H9 (cell line): ENCODE measurements at regions not wholly inside any gene's neighbourhood (a gene's known extent, or its start where the extent isn't known, plus 50 kb on each side); places are given as distances from the start of the nearest gene placed in this dataset.

Source experiments
- DNase-seq: peaks from one replicate; pipeline ENCODE4 v3.0.0-alpha.2; 2017
- H2AFZ ChIP-seq: one replicate; pipeline ENCODE4 v1.6.1; 2013; ENCODE audit warnings: mild to moderate bottlenecking, low read length, control low read depth, moderate library complexity
- H2AK5ac ChIP-seq: 2 replicates; pipeline ENCODE4 v1.6.1; 2013; ENCODE audit warnings: low read length, control low read depth, mixed read lengths; ENCODE audit not compliant: insufficient read length
- H2BK120ac ChIP-seq: one replicate; pipeline ENCODE4 v1.6.1; 2013; ENCODE audit warnings: low read depth, mild to moderate bottlenecking, low read length, control low read depth, inconsistent platforms; ENCODE audit not compliant: poor library complexity, severe bottlenecking
- H2BK12ac ChIP-seq: 2 replicates; pipeline ENCODE4 v1.6.1; 2013; ENCODE audit warnings: low read length, control low read depth, mixed read lengths, low read depth; ENCODE audit not compliant: insufficient read length
- H2BK15ac ChIP-seq: 2 replicates; pipeline ENCODE4 v1.6.1; 2013; ENCODE audit warnings: low read depth, low read length, control low read depth
- H2BK20ac ChIP-seq: one replicate; pipeline ENCODE4 v1.6.1; 2013; ENCODE audit warnings: low read depth, mild to moderate bottlenecking, low read length, control low read depth, inconsistent platforms; ENCODE audit not compliant: poor library complexity, severe bottlenecking
- H2BK5ac ChIP-seq: 2 replicates; pipeline ENCODE4 v1.6.1; 2013; ENCODE audit warnings: low read length, control low read depth, mixed read lengths; ENCODE audit not compliant: insufficient read length
- H3K14ac ChIP-seq: 2 replicates; pipeline ENCODE4 v1.6.1; 2013; ENCODE audit warnings: low read length, control low read depth; ENCODE audit not compliant: insufficient read depth
- H3K18ac ChIP-seq: 2 replicates; pipeline ENCODE4 v1.6.1; 2013; ENCODE audit warnings: low read depth, mild to moderate bottlenecking, mixed read lengths, low read length, control low read depth; ENCODE audit not compliant: insufficient read length
- H3K23ac ChIP-seq: 2 replicates; pipeline ENCODE4 v1.6.1; 2013; ENCODE audit warnings: low read length, control low read depth, mixed read lengths, low read depth; ENCODE audit not compliant: insufficient read length
- H3K23me2 ChIP-seq: 2 replicates; pipeline ENCODE4 v1.6.1; 2013; ENCODE audit warnings: low read depth, mild to moderate bottlenecking, mixed read lengths, low read length, control low read depth; ENCODE audit not compliant: insufficient read length, poor library complexity, severe bottlenecking
- H3K27ac ChIP-seq: 2 replicates; pipeline ENCODE4 v1.5.1; 2013; ENCODE audit warnings: low read length, control low read depth, mixed read lengths, low read depth; ENCODE audit not compliant: insufficient read length
- H3K27me3 ChIP-seq: 2 replicates; pipeline ENCODE4 v1.6.1; 2013; ENCODE audit warnings: low read length, control low read depth, inconsistent platforms; ENCODE audit not compliant: insufficient read depth
- H3K4ac ChIP-seq: 2 replicates; pipeline ENCODE4 v1.6.1; 2013; ENCODE audit warnings: low read depth, mild to moderate bottlenecking, control low read depth, inconsistent platforms, low read length, moderate library complexity
- H3K4me1 ChIP-seq: 2 replicates; pipeline ENCODE4 v1.6.1; 2013; ENCODE audit warnings: low read length, control low read depth, inconsistent platforms; ENCODE audit not compliant: insufficient read depth
- H3K4me2 ChIP-seq: 2 replicates; pipeline ENCODE4 v1.6.1; 2013; ENCODE audit warnings: low read length, control low read depth, mixed read lengths; ENCODE audit not compliant: insufficient read length, insufficient read depth
- H3K56ac ChIP-seq: 2 replicates; pipeline ENCODE4 v1.6.1; 2013; ENCODE audit warnings: low read depth, mild to moderate bottlenecking, mixed read lengths, low read length, control low read depth; ENCODE audit not compliant: insufficient read length
- H3K79me1 ChIP-seq: 2 replicates; pipeline ENCODE4 v1.6.1; 2013; ENCODE audit warnings: low read depth, mild to moderate bottlenecking, moderate library complexity, low read length, control low read depth, inconsistent platforms; ENCODE audit not compliant: insufficient read depth, poor library complexity, severe bottlenecking
- H3K79me2 ChIP-seq: 2 replicates; pipeline ENCODE4 v1.6.1; 2013; ENCODE audit warnings: low read length, control low read depth, inconsistent platforms; ENCODE audit not compliant: insufficient read depth
- H3K9ac ChIP-seq: 2 replicates; pipeline ENCODE4 v1.6.1; 2013; ENCODE audit warnings: low read length, control low read depth, mixed read lengths; ENCODE audit not compliant: insufficient read length; ENCODE audit errors: extremely low read depth
- H3K9me3 ChIP-seq: one replicate; pipeline ENCODE4 v1.6.1; 2013; ENCODE audit warnings: low read depth, low read length, inconsistent platforms; ENCODE audit not compliant: control insufficient read depth
- H3T11ph ChIP-seq: one replicate; pipeline ENCODE4 v1.6.1; 2013; ENCODE audit warnings: mild to moderate bottlenecking, low read length, control low read depth, inconsistent platforms
- H4K20me1 ChIP-seq: one replicate; pipeline ENCODE4 v1.6.1; 2013; ENCODE audit not compliant: control insufficient read depth, insufficient read length, insufficient read depth
- H4K5ac ChIP-seq: 2 replicates; pipeline ENCODE4 v1.6.1; 2013; ENCODE audit warnings: low read depth, mild to moderate bottlenecking, mixed read lengths, low read length, control low read depth; ENCODE audit not compliant: insufficient read length
- H4K8ac ChIP-seq: replicated peaks from 2 replicates; pipeline ENCODE4 v1.6.1; 2013; ENCODE audit warnings: low read length, control low read depth, mixed read lengths, low read depth; ENCODE audit not compliant: insufficient read length
- H4K91ac ChIP-seq: 2 replicates; pipeline ENCODE4 v1.6.1; 2013; ENCODE audit warnings: low read depth, mild to moderate bottlenecking, moderate library complexity, mixed read lengths, low read length, control low read depth; ENCODE audit not compliant: insufficient read length
- H3K27ac Mint-ChIP-seq, 3 experiments: 2 replicates in 2 of 3; 3 replicates in 1 of 3; pipeline ENCODE4 v1.8.0; 2020 to 2021; ENCODE audit warnings: mixed read lengths in 3 of 3, mild to moderate bottlenecking in 1 of 3, moderate library complexity in 1 of 3
- H3K27me3 Mint-ChIP-seq: 2 replicates; pipeline ENCODE4 v1.8.0; 2021; ENCODE audit warnings: low read depth, mild to moderate bottlenecking, moderate library complexity, mixed read lengths
- H3K36me3 Mint-ChIP-seq, 3 experiments: 2 replicates in 2 of 3; 3 replicates in 1 of 3; pipeline ENCODE4 v1.8.0; 2020 to 2021; ENCODE audit warnings: low read depth in 3 of 3, mixed read lengths in 3 of 3; ENCODE audit not compliant: insufficient read depth in 1 of 3
- H3K4me1 Mint-ChIP-seq, 2 experiments: 2 replicates each; pipeline ENCODE4 v1.8.0; 2020; ENCODE audit warnings: mixed read lengths in 2 of 2
- H3K4me3 Mint-ChIP-seq, 2 experiments: 2 replicates in 1 of 2; 3 replicates in 1 of 2; pipeline ENCODE4 v1.8.0; 2020 to 2021; ENCODE audit warnings: mild to moderate bottlenecking in 2 of 2, mixed read lengths in 2 of 2, moderate library complexity in 1 of 2
- H3K9me3 Mint-ChIP-seq, 2 experiments: 2 replicates in 1 of 2; 3 replicates in 1 of 2; pipeline ENCODE4 v1.8.0; 2020; ENCODE audit warnings: mild to moderate bottlenecking in 2 of 2, mixed read lengths in 2 of 2, moderate library complexity in 1 of 2
- WGBS: extraction: QIAGEN DNeasy Blood & Tissue Kit; methylation state at CpG from one replicate; pipeline ENCODE4 v1.1.7; 2013; ENCODE audit warnings: missing lambda C conversion rate, low lambda C conversion rate, mixed read lengths; ENCODE audit not compliant: insufficient read length; ENCODE audit errors: extremely low coverage; 5-methylcytosine and 5-hydroxymethylcytosine counted together
- TF ChIP-seq, protein P1 (sequence below): fragments of 200-600 bp; sonication (generic); conservative IDR thresholded peaks from 3 replicates; pipeline ENCODE4 v1.8.0; 2021; ENCODE audit warnings: antibody characterized with exemption, mild to moderate bottlenecking

DNA sequence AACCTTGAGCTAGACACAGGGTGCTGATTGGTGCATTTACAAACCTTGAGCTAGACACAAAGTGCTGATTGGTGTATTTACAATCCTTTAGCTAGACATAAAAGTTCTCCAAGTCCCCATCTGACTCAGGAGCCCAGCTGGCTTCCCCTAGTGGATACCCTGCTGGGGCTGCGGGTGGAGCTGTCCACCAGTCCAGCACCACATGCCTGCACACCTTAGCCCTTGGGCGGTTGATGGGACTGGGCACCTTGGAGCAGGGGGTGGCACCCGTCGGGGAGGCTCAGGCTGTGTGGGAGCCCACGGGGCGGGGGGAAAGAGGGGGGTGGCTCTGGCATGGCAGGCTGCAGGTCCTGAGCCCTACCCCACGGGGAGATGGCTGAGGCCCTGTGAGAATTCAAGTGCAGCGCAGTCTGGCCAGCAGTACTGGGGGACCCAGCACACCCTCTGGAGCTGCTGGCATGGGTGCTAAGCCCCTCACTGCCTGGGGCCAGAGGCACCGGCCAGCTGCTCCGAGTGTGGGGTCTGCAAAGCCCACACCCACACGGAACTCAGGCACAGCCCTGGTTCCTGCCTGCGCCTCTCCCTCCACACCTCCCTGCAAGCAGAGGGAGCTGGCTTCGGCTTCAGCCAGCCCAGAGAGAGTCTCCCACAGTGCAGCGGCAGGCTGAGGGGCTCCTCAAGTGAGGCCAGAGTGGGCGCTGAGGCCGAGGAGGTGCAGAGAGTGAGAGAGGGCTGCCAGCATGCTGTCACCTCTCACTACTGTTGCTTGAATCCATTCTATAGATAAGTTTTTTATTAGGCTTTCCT lies 369.8 kb upstream of the SMIM30 start:
- Histone ChIP-seq H2BK5ac (no peak overlapping the region), H3K14ac (no peak overlapping the region), H2BK12ac (no peak overlapping the region), H2AK5ac (no peak overlapping the region), H3K27ac (no peak overlapping the region), H4K20me1 (no peaks in the 10 kb centered on the region), H3K56ac (no peak overlapping the region), H3K18ac (no peak overlapping the region), H4K91ac (no peak overlapping the region), H3K23me2 (no peaks in the 10 kb centered on the region), H3K4me2 (no peak overlapping the region), H2AFZ (no peak overlapping the region), H3K4me1 (no peaks in the 10 kb centered on the region), H3K79me2 (no peaks in the 10 kb centered on the region), H3K23ac (no peak overlapping the region), H2BK120ac (no peak overlapping the region), H4K5ac (no peak overlapping the region), H2BK20ac (no peak overlapping the region), H3K4ac (no peak overlapping the region), H3T11ph (no peak overlapping the region), H3K79me1 (no peaks in the 10 kb centered on the region), H2BK15ac (no peak overlapping the region), H3K9me3 (no peaks in the 10 kb centered on the region), H4K8ac (no peak overlapping the region), H3K27me3 (no peaks in the 10 kb centered on the region), H3K9ac (no peak overlapping the region)
- Mint-ChIP-seq H3K36me3 (peaks cover 0 to 17% (median 4%) of the 10 kb centered on the region in 3 experiments; a peak in 3 of 7 replicates), H3K27ac (no peak overlapping the region), H3K4me3 (no peak overlapping the region), H3K27me3 (peaks cover 2% of the 10 kb centered on the region; the same call in 1 of the 2 replicates), H3K4me1 (no peaks in the 10 kb centered on the region), H3K9me3 (peaks cover 4 to 48% of the 10 kb centered on the region in 2 experiments; a peak in 4 of 5 replicates)
- DNase-seq, result no peak
- WGBS, result no CpG with 5 or more reads among the region's 16 CpGs
- TF ChIP-seq, protein P1, sequence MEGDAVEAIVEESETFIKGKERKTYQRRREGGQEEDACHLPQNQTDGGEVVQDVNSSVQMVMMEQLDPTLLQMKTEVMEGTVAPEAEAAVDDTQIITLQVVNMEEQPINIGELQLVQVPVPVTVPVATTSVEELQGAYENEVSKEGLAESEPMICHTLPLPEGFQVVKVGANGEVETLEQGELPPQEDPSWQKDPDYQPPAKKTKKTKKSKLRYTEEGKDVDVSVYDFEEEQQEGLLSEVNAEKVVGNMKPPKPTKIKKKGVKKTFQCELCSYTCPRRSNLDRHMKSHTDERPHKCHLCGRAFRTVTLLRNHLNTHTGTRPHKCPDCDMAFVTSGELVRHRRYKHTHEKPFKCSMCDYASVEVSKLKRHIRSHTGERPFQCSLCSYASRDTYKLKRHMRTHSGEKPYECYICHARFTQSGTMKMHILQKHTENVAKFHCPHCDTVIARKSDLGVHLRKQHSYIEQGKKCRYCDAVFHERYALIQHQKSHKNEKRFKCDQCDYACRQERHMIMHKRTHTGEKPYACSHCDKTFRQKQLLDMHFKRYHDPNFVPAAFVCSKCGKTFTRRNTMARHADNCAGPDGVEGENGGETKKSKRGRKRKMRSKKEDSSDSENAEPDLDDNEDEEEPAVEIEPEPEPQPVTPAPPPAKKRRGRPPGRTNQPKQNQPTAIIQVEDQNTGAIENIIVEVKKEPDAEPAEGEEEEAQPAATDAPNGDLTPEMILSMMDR, result no peak
